WTC11 (cell line): ENCODE measurements at regions not wholly inside any gene's neighbourhood (a gene's known extent, or its start where the extent isn't known, plus 50 kb on each side); places are given as distances from the start of the nearest gene placed in this dataset.

Experiments
- ATAC-seq: fragments of 200-7000 bp; cut with Tn5 transposase; 2 replicates; pipeline ENCODE4 v1.10.0; 2021; ENCODE audit warnings: mild to moderate bottlenecking, moderate library complexity
- CTCF ChIA-PET: fragments of 300-600 bp; sonication (Branson Sonifier 250); formaldehyde crosslinking; loops from one replicate; lab custom pipeline; 2021; ENCODE audit warnings: antibody characterized with exemption; lab: Charles Lee
- POLR2A ChIA-PET: fragments of 350-600 bp; sonication (Branson Sonifier 250); formaldehyde crosslinking; loops from one replicate; lab custom pipeline; 2021; ENCODE audit warnings: antibody characterized with exemption; lab: Charles Lee
- DNase-seq: peaks from one replicate; pipeline ENCODE4 v3.0.0; 2021; ENCODE audit warnings: low spot score
- H3K27ac Mint-ChIP-seq: 2 replicates; pipeline ENCODE4 v1.8.0; 2021; ENCODE audit warnings: mixed read lengths
- H3K27me3 Mint-ChIP-seq: 2 replicates; pipeline ENCODE4 v1.8.0; 2021; ENCODE audit warnings: low read depth, mild to moderate bottlenecking, moderate library complexity, mixed read lengths
- H3K36me3 Mint-ChIP-seq: 2 replicates; pipeline ENCODE4 v1.8.0; 2021; ENCODE audit warnings: mixed read lengths
- H3K4me1 Mint-ChIP-seq: 2 replicates; pipeline ENCODE4 v1.8.0; 2022; ENCODE audit warnings: mixed read lengths
- H3K4me3 Mint-ChIP-seq: 2 replicates; pipeline ENCODE4 v1.8.0; 2021; ENCODE audit warnings: mild to moderate bottlenecking, moderate library complexity, mixed read lengths
- H3K9me3 Mint-ChIP-seq: 2 replicates; pipeline ENCODE4 v1.8.0; 2021; ENCODE audit warnings: mixed read lengths
- ATF1 ChIP-seq: sonication (generic); formaldehyde crosslinking; IDR thresholded peaks from 2 replicates; pipeline ENCODE4 v1.8.1; 2023; ENCODE audit warnings: mild to moderate bottlenecking, moderate library complexity, missing genetic modification reagents
- ATF3 ChIP-seq: sonication (generic); formaldehyde crosslinking; conservative IDR thresholded peaks from 2 replicates; pipeline ENCODE4 v1.8.1; 2022; ENCODE audit warnings: mild to moderate bottlenecking, missing genetic modification reagents
- ATF6 ChIP-seq: sonication (generic); formaldehyde crosslinking; IDR thresholded peaks from 2 replicates; pipeline ENCODE4 v1.8.1; 2023; ENCODE audit warnings: mild to moderate bottlenecking, missing genetic modification reagents
- CBFB ChIP-seq: sonication (generic); formaldehyde crosslinking; IDR thresholded peaks from 2 replicates; pipeline ENCODE4 v1.8.1; 2022; ENCODE audit warnings: mild to moderate bottlenecking, low read depth, missing genetic modification reagents
- CDX4 ChIP-seq: fragments of 250-450 bp; sonication (Bioruptor Pico); IDR thresholded peaks from 2 replicates; pipeline ENCODE4 v1.9.0; 2021; ENCODE audit warnings: moderate library complexity, mild to moderate bottlenecking, inconsistent platforms, borderline replicate concordance
- ELF4 ChIP-seq: sonication (generic); formaldehyde crosslinking; IDR thresholded peaks from 2 replicates; pipeline ENCODE4 v1.8.1; 2022; ENCODE audit warnings: low read depth, mild to moderate bottlenecking, moderate library complexity, missing genetic modification reagents
- EMX1 ChIP-seq: fragments of 250-450 bp; sonication (Bioruptor Pico); IDR thresholded peaks from 2 replicates; pipeline ENCODE4 v1.8.0; 2021; ENCODE audit warnings: mild to moderate bottlenecking
- FOXJ3 ChIP-seq: sonication (generic); formaldehyde crosslinking; IDR thresholded peaks from 2 replicates; pipeline ENCODE4 v1.9.0; 2021; ENCODE audit warnings: missing genetic modification reagents, mild to moderate bottlenecking, borderline replicate concordance
- FOXP1 ChIP-seq: sonication (generic); formaldehyde crosslinking; IDR thresholded peaks from 2 replicates; pipeline ENCODE4 v1.8.0; 2022; ENCODE audit warnings: missing genetic modification reagents, mild to moderate bottlenecking, moderate library complexity, borderline replicate concordance
- FOXP4 ChIP-seq: sonication (generic); formaldehyde crosslinking; IDR thresholded peaks from 2 replicates; pipeline ENCODE4 v1.8.0; 2022; ENCODE audit warnings: mild to moderate bottlenecking, missing genetic modification reagents
- GTF2I ChIP-seq: fragments of 250-450 bp; sonication (Bioruptor Pico); conservative IDR thresholded peaks from 2 replicates; pipeline ENCODE4 v1.4.0; 2021; ENCODE audit warnings: mild to moderate bottlenecking
- KAT7 ChIP-seq: sonication (generic); formaldehyde crosslinking; IDR thresholded peaks from 2 replicates; pipeline ENCODE4 v1.8.1; 2023; ENCODE audit warnings: missing genetic modification reagents, mild to moderate bottlenecking, borderline replicate concordance
- MAX ChIP-seq: sonication (generic); formaldehyde crosslinking; IDR thresholded peaks from 2 replicates; pipeline ENCODE4 v1.8.0; 2022; ENCODE audit warnings: mild to moderate bottlenecking, missing genetic modification reagents
- NFATC4 ChIP-seq: fragments of 250-450 bp; sonication (Bioruptor Pico); IDR thresholded peaks from 2 replicates; pipeline ENCODE4 v1.9.0; 2021; ENCODE audit warnings: mild to moderate bottlenecking
- NFYB ChIP-seq: sonication (generic); formaldehyde crosslinking; conservative IDR thresholded peaks from 2 replicates; pipeline ENCODE4 v1.8.0; 2022; ENCODE audit warnings: low read depth, missing genetic modification reagents
- NR1H2 ChIP-seq: sonication (generic); formaldehyde crosslinking; IDR thresholded peaks from 2 replicates; pipeline ENCODE4 v1.9.0; 2021; ENCODE audit warnings: mild to moderate bottlenecking, moderate library complexity, missing genetic modification reagents
- OVOL2 ChIP-seq: fragments of 250-450 bp; sonication (Bioruptor Pico); IDR thresholded peaks from 2 replicates; pipeline ENCODE4 v1.9.0; 2021; ENCODE audit warnings: mild to moderate bottlenecking, borderline replicate concordance
- PREB ChIP-seq: sonication (generic); formaldehyde crosslinking; IDR thresholded peaks from 2 replicates; pipeline ENCODE4 v1.8.1; 2022; ENCODE audit warnings: mild to moderate bottlenecking, missing genetic modification reagents, moderate library complexity, borderline replicate concordance
- PRRX2 ChIP-seq: fragments of 250-450 bp; sonication (Bioruptor Pico); IDR thresholded peaks from 2 replicates; pipeline ENCODE4 v1.8.0; 2021; ENCODE audit warnings: mild to moderate bottlenecking
- TCF7 ChIP-seq: sonication (generic); formaldehyde crosslinking; IDR thresholded peaks from 2 replicates; pipeline ENCODE4 v1.8.0; 2022; ENCODE audit warnings: mild to moderate bottlenecking, low read depth, missing genetic modification reagents, moderate library complexity
- TP53 ChIP-seq: sonication (generic); formaldehyde crosslinking; IDR thresholded peaks from 2 replicates; pipeline ENCODE4 v1.8.1; 2023; ENCODE audit warnings: mild to moderate bottlenecking, missing genetic modification reagents
- USF1 ChIP-seq: sonication (generic); formaldehyde crosslinking; IDR thresholded peaks from 2 replicates; pipeline ENCODE4 v1.8.0; 2022; ENCODE audit warnings: mild to moderate bottlenecking, missing genetic modification reagents
- ZBTB21 ChIP-seq: sonication (generic); formaldehyde crosslinking; IDR thresholded peaks from 2 replicates; pipeline ENCODE4 v1.8.1; 2023; ENCODE audit warnings: mild to moderate bottlenecking, missing genetic modification reagents, borderline replicate concordance
- ZBTB43 ChIP-seq: sonication (generic); formaldehyde crosslinking; IDR thresholded peaks from 2 replicates; pipeline ENCODE4 v1.8.1; 2023; ENCODE audit warnings: mild to moderate bottlenecking, missing genetic modification reagents
- ZNF219 ChIP-seq: sonication (generic); formaldehyde crosslinking; IDR thresholded peaks from 2 replicates; pipeline ENCODE4 v1.8.0; 2023; ENCODE audit warnings: missing genetic modification reagents, mild to moderate bottlenecking, borderline replicate concordance
- ZNF263 ChIP-seq: sonication (generic); formaldehyde crosslinking; IDR thresholded peaks from 2 replicates; pipeline ENCODE4 v1.8.1; 2022; ENCODE audit warnings: low read depth, mild to moderate bottlenecking, moderate library complexity, missing genetic modification reagents
- ZNF423 ChIP-seq: fragments of 250-450 bp; sonication (Bioruptor Pico); IDR thresholded peaks from 2 replicates; pipeline ENCODE4 v2.1.2; 2022; ENCODE audit warnings: mild to moderate bottlenecking, moderate library complexity

GRCh38 chr18:28338316-28338715, 161.4 kb upstream of the CDH2 start:
- POLR2A ChIA-PET, result no interaction called here

GRCh38 chr18:28334516-28334915, 157.6 kb upstream of the CDH2 start:
- ChIA-PET POLR2A (no interaction called here), CTCF (no interaction called here)
- no peak overlapping the region for H3K4me3 Mint-ChIP-seq
- no peaks in the 10 kb centered on the region for H3K4me1 Mint-ChIP-seq
- no peak for ATAC-seq
- no peaks in the 10 kb centered on the region for H3K9me3 Mint-ChIP-seq
- no peaks in the 10 kb centered on the region for H3K27me3 Mint-ChIP-seq
- no peaks in the 10 kb centered on the region for H3K36me3 Mint-ChIP-seq
- DNase-seq, result no peak
- H3K27ac Mint-ChIP-seq, result no peak overlapping the region
- TF ChIP-seq KAT7 (CRISPR knock-in tag) (no peak), PREB (no peak), ZNF423 (CRISPR knock-in tag) (no peak), GTF2I (CRISPR knock-in tag) (no peak), MAX (CRISPR knock-in tag) (no peak), USF1 (CRISPR knock-in tag) (no peak), FOXJ3 (CRISPR knock-in tag) (no peak), ELF4 (CRISPR knock-in tag) (no peak)

More at GRCh38 chr18:28338316-28338715, 161.4 kb upstream of the CDH2 start:
- Mint-ChIP-seq H3K36me3 (no peaks in the 10 kb centered on the region), H3K9me3 (peaks cover 3% of the 10 kb centered on the region), H3K27me3 (no peaks in the 10 kb centered on the region), H3K4me1 (no peaks in the 10 kb centered on the region), H3K27ac (no peak overlapping the region), H3K4me3 (no peak overlapping the region)
- CTCF ChIA-PET, result no interaction called here
- TF ChIP-seq ATF6 (CRISPR knock-in tag) (no peak), NFYB (CRISPR knock-in tag) (no peak), OVOL2 (CRISPR knock-in tag) (no peak), FOXP4 (CRISPR knock-in tag) (no peak), PRRX2 (CRISPR knock-in tag) (no peak), NR1H2 (CRISPR knock-in tag) (no peak), NFATC4 (CRISPR knock-in tag) (no peak), ZNF263 (CRISPR knock-in tag) (no peak), ATF3 (CRISPR knock-in tag) (no peak), ZNF219 (CRISPR knock-in tag) (no peak), ATF1 (CRISPR knock-in tag) (no peak), TCF7 (CRISPR knock-in tag) (no peak), EMX1 (CRISPR knock-in tag) (no peak), CBFB (no peak), ZBTB21 (CRISPR knock-in tag) (no peak), FOXP1 (no peak), ZBTB43 (CRISPR knock-in tag) (no peak), MAX (CRISPR knock-in tag) (no peak), TP53 (CRISPR knock-in tag) (no peak), CDX4 (CRISPR knock-in tag) (no peak)
- DNase-seq (no peak), ATAC-seq (no peak)
